ENCODE measurements at regions not wholly inside any gene's neighbourhood (a gene's known extent, or its start where the extent isn't known, plus 50 kb on each side); places are given as distances from the start of the nearest gene placed in this dataset.

- TF ChIP-seq CTCF (IDR thresholded peaks at IDR 0.05): no peak
- Histone ChIP-seq H2AFZ (ENCODE audit: insufficient read depth, low read depth, low read length, poor library complexity, severe bottlenecking) (no peak overlapping the region), H3K9ac (ENCODE audit: insufficient read depth, low read length, poor library complexity, severe bottlenecking) (no peak overlapping the region), H4K20me1 (ENCODE audit: insufficient read depth, low read length) (no peaks in the 10 kb centered on the region), H3K4me2 (replicated peaks; ENCODE audit: extremely low read depth, low read length, poor library complexity, severe bottlenecking) (no peak overlapping the region), H3K27ac (ENCODE audit: low read depth in 1 of 2, low read length in 2 of 2) (no peak overlapping the region), H3K79me2 (ENCODE audit: insufficient read depth, low read length) (no peaks in the 10 kb centered on the region), H3K4me1 (ENCODE audit: control insufficient read depth in 1 of 2, insufficient read depth in 2 of 2, low read length in 2 of 2) (no peaks in the 10 kb centered on the region), H3K9me3 (replicated peaks in 1 of 2; ENCODE audit: control insufficient read depth in 1 of 2, insufficient read depth in 1 of 2, low read length in 2 of 2) (no peaks in the 10 kb centered on the region), H3K27me3 (ENCODE audit: control insufficient read depth in 2 of 2, insufficient read depth in 2 of 2, low read length in 2 of 2) (no peaks in the 10 kb centered on the region), H3K4me3 (replicated peaks in 1 of 3; ENCODE audit: low read depth in 2 of 3, low read length in 3 of 3) (no peak overlapping the region), H3K36me3 (replicated peaks in 1 of 2; ENCODE audit: control insufficient read depth in 1 of 2, insufficient read depth in 2 of 2, low read length in 2 of 2) (no peaks in the 10 kb centered on the region)
- no CpG with 5 or more reads among the region's 1 CpG for WGBS (ENCODE audit: insufficient coverage)
- H3K4me3 Mint-ChIP-seq: no peak overlapping the region
- H3K36me3 Mint-ChIP-seq: no peaks in the 10 kb centered on the region
- no peaks in the 10 kb centered on the region for H3K4me1 Mint-ChIP-seq
- no peak overlapping the region for H3K27ac Mint-ChIP-seq
- DNase-seq: no peak
- intact Hi-C loops (cut with micrococcal nuclease): no loop called here
- peaks cover 0 to 3% (median 2%) of the 10 kb centered on the region in 3 donors for H3K27me3 Mint-ChIP-seq (ENCODE audit: low read depth in 3 of 3)
- H3K9me3 Mint-ChIP-seq: no peaks in the 10 kb centered on the region
Observed at GRCh38 chr2:88924533-88924932, 233.1 kb downstream of the RPIA start.

- no peak overlapping the region for H3K4me3 ChIP-seq (replicated peaks in 1 of 3; ENCODE audit: low read depth in 2 of 3, low read length in 3 of 3)
- no peaks in the 10 kb centered on the region for H3K36me3 ChIP-seq (replicated peaks in 1 of 2; ENCODE audit: control insufficient read depth in 1 of 2, insufficient read depth in 2 of 2, low read length in 2 of 2)
- no peak overlapping the region for H3K27ac ChIP-seq (ENCODE audit: low read depth in 1 of 2, low read length in 2 of 2)
- no peak for DNase-seq
- H3K4me1 ChIP-seq (ENCODE audit: control insufficient read depth in 1 of 2, insufficient read depth in 2 of 2, low read length in 2 of 2): no peaks in the 10 kb centered on the region
- intact Hi-C loops (cut with micrococcal nuclease): no loop called here
- no peaks in the 10 kb centered on the region for H3K4me1 Mint-ChIP-seq
- H3K79me2 ChIP-seq (ENCODE audit: insufficient read depth, low read length): no peaks in the 10 kb centered on the region
- no peak overlapping the region for H2AFZ ChIP-seq (ENCODE audit: insufficient read depth, low read depth, low read length, poor library complexity, severe bottlenecking)
- H3K9me3 ChIP-seq (replicated peaks in 1 of 2; ENCODE audit: control insufficient read depth in 1 of 2, insufficient read depth in 1 of 2, low read length in 2 of 2): no peaks in the 10 kb centered on the region
- no peak overlapping the region for H3K4me3 Mint-ChIP-seq
- no peak overlapping the region for H3K27ac Mint-ChIP-seq
- H3K9me3 Mint-ChIP-seq: no peaks in the 10 kb centered on the region
- no peak overlapping the region for H3K9ac ChIP-seq (ENCODE audit: insufficient read depth, low read length, poor library complexity, severe bottlenecking)
- peaks cover 0 to 2% (median 0%) of the 10 kb centered on the region in 3 donors for H3K27me3 Mint-ChIP-seq (ENCODE audit: low read depth in 3 of 3)
- H3K36me3 Mint-ChIP-seq: no peaks in the 10 kb centered on the region
- H4K20me1 ChIP-seq (ENCODE audit: insufficient read depth, low read length): no peaks in the 10 kb centered on the region
- WGBS (ENCODE audit: insufficient coverage): 96% methylated on average over 10 of the region's 19 CpGs
- H3K4me2 ChIP-seq (replicated peaks; ENCODE audit: extremely low read depth, low read length, poor library complexity, severe bottlenecking): no peak overlapping the region
- TF ChIP-seq CTCF (IDR thresholded peaks at IDR 0.05): no peak
- no peaks in the 10 kb centered on the region for H3K27me3 ChIP-seq (ENCODE audit: control insufficient read depth in 2 of 2, insufficient read depth in 2 of 2, low read length in 2 of 2)
Observed at GRCh38 chr2:88925770-88926462, 234.4 kb downstream of the RPIA start.

Measured in CD14-positive monocyte (primary cell).